Trophoblast cell (in vitro differentiated cells and primary cell): ENCODE measurements at regions not wholly inside any gene's neighbourhood (a gene's known extent, or its start where the extent isn't known, plus 50 kb on each side); places are given as distances from the start of the nearest gene placed in this dataset.

Experiments
- DNase-seq, 2 donors: peaks; one replicate each; pipeline ENCODE4 v3.0.0-alpha.2; 2016
- H2AFZ ChIP-seq: 2 replicates; pipeline ENCODE4 v1.6.1; 2013; ENCODE audit warnings: low read length, moderate library complexity, mild to moderate bottlenecking; ENCODE audit not compliant: insufficient read depth, poor library complexity
- H2AK5ac ChIP-seq: 2 replicates; pipeline ENCODE4 v1.6.1; 2013; ENCODE audit warnings: mild to moderate bottlenecking, low read length
- H2BK120ac ChIP-seq: 2 replicates; pipeline ENCODE4 v1.6.1; 2013; ENCODE audit warnings: low read length, mild to moderate bottlenecking, moderate library complexity; ENCODE audit not compliant: insufficient read depth, poor library complexity
- H2BK12ac ChIP-seq: 2 replicates; pipeline ENCODE4 v1.6.1; 2013; ENCODE audit warnings: mild to moderate bottlenecking, low read length, moderate library complexity
- H2BK5ac ChIP-seq: 2 replicates; pipeline ENCODE4 v1.6.1; 2013; ENCODE audit warnings: low read length, low read depth, moderate library complexity, mild to moderate bottlenecking; ENCODE audit not compliant: poor library complexity
- H3K14ac ChIP-seq: 2 replicates; pipeline ENCODE4 v1.6.1; 2013; ENCODE audit warnings: mild to moderate bottlenecking, low read length
- H3K18ac ChIP-seq: 2 replicates; pipeline ENCODE4 v1.6.1; 2013; ENCODE audit warnings: mild to moderate bottlenecking, low read length
- H3K23ac ChIP-seq: 2 replicates; pipeline ENCODE4 v1.6.1; 2013; ENCODE audit warnings: low read length
- H3K27ac ChIP-seq: 2 replicates; pipeline ENCODE4 v1.5.1; 2013; ENCODE audit warnings: low read depth, mild to moderate bottlenecking, inconsistent platforms, low read length, moderate library complexity
- H3K27me3 ChIP-seq: 2 replicates; pipeline ENCODE4 v1.6.1; 2013; ENCODE audit warnings: inconsistent platforms, mild to moderate bottlenecking, low read length, moderate library complexity; ENCODE audit not compliant: insufficient read depth
- H3K36me3 ChIP-seq, 2 experiments: 1 replicate in 1 of 2; 2 replicates in 1 of 2; pipeline ENCODE4 v1.6.1; 2013; ENCODE audit warnings: low read length in 2 of 2, mild to moderate bottlenecking in 2 of 2, moderate library complexity in 1 of 2; ENCODE audit not compliant: insufficient read depth in 2 of 2, control insufficient read depth in 1 of 2
- H3K4ac ChIP-seq: 2 replicates; pipeline ENCODE4 v1.6.1; 2013; ENCODE audit warnings: low read depth, mild to moderate bottlenecking, low read length, moderate library complexity
- H3K4me1 ChIP-seq, 2 experiments: 1 replicate in 1 of 2; 2 replicates in 1 of 2; pipeline ENCODE4 v1.6.1; 2013; ENCODE audit warnings: low read length in 2 of 2, mild to moderate bottlenecking in 2 of 2, moderate library complexity in 1 of 2; ENCODE audit not compliant: insufficient read depth in 2 of 2, control insufficient read depth in 1 of 2
- H3K4me2 ChIP-seq: 2 replicates; pipeline ENCODE4 v1.6.1; 2013; ENCODE audit warnings: inconsistent platforms, mild to moderate bottlenecking, low read length, moderate library complexity
- H3K4me3 ChIP-seq: 2 replicates; pipeline ENCODE4 v1.5.1; 2013; ENCODE audit warnings: mild to moderate bottlenecking, low read depth, low read length, inconsistent platforms
- H3K79me1 ChIP-seq: one replicate; pipeline ENCODE4 v1.6.1; 2013; ENCODE audit warnings: low read length
- H3K79me2 ChIP-seq: 2 replicates; pipeline ENCODE4 v1.6.1; 2013; ENCODE audit warnings: low read length, mild to moderate bottlenecking; ENCODE audit not compliant: control insufficient read depth, insufficient read depth, poor library complexity
- H3K9ac ChIP-seq: 2 replicates; pipeline ENCODE4 v1.6.1; 2013; ENCODE audit warnings: mild to moderate bottlenecking, low read length
- H3K9me3 ChIP-seq: 2 replicates; pipeline ENCODE4 v1.6.1; 2013; ENCODE audit warnings: low read depth, mild to moderate bottlenecking, control low read depth, inconsistent platforms, low read length; ENCODE audit not compliant: insufficient read depth
- H4K12ac ChIP-seq: 2 replicates; pipeline ENCODE4 v1.6.1; 2013; ENCODE audit warnings: low read depth, mild to moderate bottlenecking, low read length, moderate library complexity
- H4K8ac ChIP-seq: 2 replicates; pipeline ENCODE4 v1.6.1; 2013; ENCODE audit warnings: low read depth, mild to moderate bottlenecking, low read length, moderate library complexity
- H4K91ac ChIP-seq: one replicate; pipeline ENCODE4 v1.6.1; 2013; ENCODE audit warnings: low read depth, mild to moderate bottlenecking, low read length, moderate library complexity
- WGBS: extraction: QIAGEN DNeasy Blood & Tissue Kit; methylation state at CpG from one replicate; pipeline ENCODE4 v1.1.7; 2013; ENCODE audit warnings: missing lambda C conversion rate; ENCODE audit not compliant: insufficient read length, insufficient coverage; ENCODE audit errors: extremely low coverage; 5-methylcytosine and 5-hydroxymethylcytosine counted together

DNA sequence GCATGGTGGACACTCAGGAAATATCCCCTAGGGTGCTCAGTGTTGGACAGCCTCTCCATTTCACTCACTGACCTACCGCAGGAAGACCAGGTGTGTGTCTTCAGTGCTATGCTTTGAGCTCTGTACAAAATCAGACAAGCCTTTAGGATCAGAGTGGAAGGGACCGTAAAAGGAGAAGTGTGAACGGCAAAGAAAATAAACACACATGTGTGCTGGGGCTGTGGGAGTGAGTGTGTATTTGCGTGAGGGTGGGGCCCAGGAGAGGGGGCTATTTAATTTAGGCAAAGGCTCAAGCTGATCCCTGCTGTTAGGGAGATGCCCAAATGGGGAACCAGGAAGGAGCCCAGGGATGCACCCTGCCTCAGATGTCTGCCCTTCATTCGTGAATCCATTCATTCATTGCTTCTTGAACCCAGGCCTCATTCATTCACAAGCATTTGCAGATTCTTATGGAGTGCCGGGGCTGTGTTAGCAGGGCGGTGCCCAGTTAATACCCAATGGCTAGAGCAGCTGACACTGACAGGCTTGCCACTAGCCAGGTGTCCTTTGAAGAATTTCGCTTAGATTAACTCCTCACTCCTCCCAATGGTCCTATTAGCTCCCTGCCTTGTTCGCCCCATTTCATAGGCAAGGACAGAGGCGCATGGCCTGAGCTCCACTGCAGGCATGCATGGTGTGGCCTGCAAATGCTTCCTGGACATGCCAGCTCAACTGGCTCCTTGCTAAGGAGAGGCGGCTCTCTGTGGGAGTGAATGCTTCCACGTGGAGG is 296.7 kb upstream of the FOXF1 start:
- DNase-seq, result no peak
- Histone ChIP-seq H2AFZ (no peak overlapping the region), H3K9ac (no peak overlapping the region), H2BK120ac (no peak overlapping the region), H3K23ac (no peak overlapping the region), H3K4ac (no peak overlapping the region), H3K27me3 (no peaks in the 10 kb centered on the region), H3K14ac (no peak overlapping the region), H3K4me1 (no peaks in the 10 kb centered on the region), H4K12ac (no peak overlapping the region), H2BK12ac (no peak overlapping the region), H3K36me3 (no peaks in the 10 kb centered on the region), H3K4me2 (no peak overlapping the region), H3K79me2 (no peaks in the 10 kb centered on the region), H3K27ac (no peak overlapping the region), H2AK5ac (no peak overlapping the region), H3K18ac (no peak overlapping the region), H4K91ac (no peak overlapping the region), H3K9me3 (peaks cover 10% of the 10 kb centered on the region), H4K8ac (no peak overlapping the region), H3K79me1 (no peaks in the 10 kb centered on the region), H2BK5ac (no peak overlapping the region), H3K4me3 (no peak overlapping the region)
- no CpG with 5 or more reads among the region's 12 CpGs for whole genome bisulfite sequencing

DNA sequence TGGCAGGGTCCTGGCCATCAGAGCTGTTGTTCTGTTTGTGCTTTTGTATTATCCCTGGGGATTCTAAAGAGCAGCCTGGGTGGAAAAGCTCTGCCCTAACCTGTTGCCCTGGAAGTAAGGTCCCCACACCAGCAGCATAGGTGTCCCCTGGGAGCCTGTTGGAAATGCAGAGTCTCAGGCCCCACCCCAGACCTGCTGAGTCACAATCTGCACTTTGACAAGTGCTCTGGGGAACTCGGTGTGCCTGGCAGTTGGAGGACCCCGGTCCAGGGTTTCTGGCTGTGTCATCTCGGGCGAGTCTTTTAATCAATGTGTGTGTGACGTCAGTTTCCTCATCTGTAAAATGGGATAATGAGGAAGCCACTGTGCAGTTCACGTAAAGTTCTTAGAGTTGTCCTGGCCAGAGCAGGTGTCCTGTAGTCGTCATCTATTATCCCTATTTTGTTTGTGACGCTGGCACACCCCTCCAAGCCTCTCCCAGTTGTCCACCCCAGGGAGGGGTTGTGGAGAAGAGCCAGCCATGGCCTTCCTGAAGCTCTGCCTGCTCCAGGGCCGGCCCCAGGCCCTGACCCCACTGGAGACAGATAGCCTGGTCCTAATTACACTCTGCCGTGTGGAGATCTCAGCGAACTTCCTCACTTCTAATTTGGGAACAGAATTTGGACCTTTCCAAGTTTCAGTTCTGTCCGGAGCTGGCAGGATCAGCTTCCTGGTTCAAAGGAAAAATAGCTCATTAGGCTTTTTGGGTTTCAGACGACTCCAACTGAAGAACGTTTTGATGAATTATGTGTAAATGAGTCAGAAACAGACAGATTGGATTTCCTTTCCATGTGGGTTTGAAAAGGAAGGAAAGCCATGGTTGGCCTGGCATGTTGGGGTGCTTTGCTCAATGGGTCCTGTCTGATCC is 295.7 kb upstream of the FOXF1 start:
- Histone ChIP-seq H3K27ac (no peak overlapping the region), H3K4me2 (no peak overlapping the region), H3K36me3 (no peaks in the 10 kb centered on the region), H3K79me2 (no peaks in the 10 kb centered on the region), H2BK120ac (no peak overlapping the region), H3K14ac (no peak overlapping the region), H3K4me1 (no peaks in the 10 kb centered on the region), H4K12ac (no peak overlapping the region), H3K4ac (no peak overlapping the region), H3K23ac (no peak overlapping the region), H3K9me3 (peaks cover 10% of the 10 kb centered on the region), H3K9ac (no peak overlapping the region), H3K18ac (no peak overlapping the region), H3K79me1 (no peaks in the 10 kb centered on the region), H2BK5ac (no peak overlapping the region), H3K27me3 (no peaks in the 10 kb centered on the region), H4K8ac (no peak overlapping the region), H2AFZ (no peak overlapping the region), H2BK12ac (no peak overlapping the region), H4K91ac (no peak overlapping the region), H3K4me3 (no peak overlapping the region), H2AK5ac (no peak overlapping the region)
- no CpG with 5 or more reads among the region's 14 CpGs for WGBS
- DNase-seq, result no peak

DNA sequence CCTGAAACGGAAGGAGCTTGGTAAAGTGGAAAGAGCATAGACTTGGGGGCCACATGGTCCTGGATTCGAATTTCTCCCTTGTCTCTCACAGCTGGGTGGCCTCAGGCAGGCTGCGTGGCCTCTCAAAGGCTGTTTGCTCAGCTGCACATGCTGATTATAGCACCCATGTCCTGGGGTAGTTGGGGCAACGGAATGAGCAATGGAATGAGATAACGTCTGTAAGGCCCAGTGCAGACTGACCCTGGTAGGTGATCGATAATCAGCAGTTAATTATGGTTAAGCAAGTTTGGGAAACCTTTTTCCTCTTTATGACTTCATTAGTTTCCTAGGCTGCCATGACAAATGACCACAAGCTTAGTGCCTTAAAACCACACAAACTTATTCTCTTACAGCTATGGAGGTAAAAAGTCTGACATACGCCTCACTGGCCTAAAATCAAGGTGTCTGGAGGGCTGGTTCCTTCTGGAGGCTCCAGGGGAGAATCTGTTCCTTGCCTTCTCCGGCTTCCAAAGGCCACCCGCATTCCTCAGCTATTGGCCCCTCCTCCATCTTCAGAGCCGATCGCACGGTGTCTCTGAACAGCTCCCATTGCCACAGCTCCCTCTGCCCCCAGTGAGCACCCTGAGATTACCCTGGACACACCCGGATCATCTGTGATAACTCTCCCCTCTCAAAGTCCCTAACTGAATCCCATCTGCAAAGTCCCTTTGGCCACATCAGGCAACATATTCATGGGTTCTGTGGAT is 294.9 kb upstream of the FOXF1 start:
- Histone ChIP-seq H3K18ac (no peak overlapping the region), H4K12ac (no peak overlapping the region), H3K9me3 (peaks cover 9% of the 10 kb centered on the region), H2BK5ac (no peak overlapping the region), H3K36me3 (no peaks in the 10 kb centered on the region), H3K9ac (no peak overlapping the region), H3K4me2 (no peak overlapping the region), H3K79me1 (no peaks in the 10 kb centered on the region), H3K27me3 (no peaks in the 10 kb centered on the region), H3K4me1 (no peaks in the 10 kb centered on the region), H3K4ac (no peak overlapping the region), H3K79me2 (no peaks in the 10 kb centered on the region), H2BK12ac (no peak overlapping the region), H3K14ac (no peak overlapping the region), H4K8ac (no peak overlapping the region), H3K4me3 (no peak overlapping the region), H2AK5ac (no peak overlapping the region), H3K27ac (no peak overlapping the region), H2BK120ac (no peak overlapping the region), H3K23ac (no peak overlapping the region), H2AFZ (no peak overlapping the region), H4K91ac (no peak overlapping the region)
- no peak for DNase-seq
- WGBS, result no CpG with 5 or more reads among the region's 13 CpGs

DNA sequence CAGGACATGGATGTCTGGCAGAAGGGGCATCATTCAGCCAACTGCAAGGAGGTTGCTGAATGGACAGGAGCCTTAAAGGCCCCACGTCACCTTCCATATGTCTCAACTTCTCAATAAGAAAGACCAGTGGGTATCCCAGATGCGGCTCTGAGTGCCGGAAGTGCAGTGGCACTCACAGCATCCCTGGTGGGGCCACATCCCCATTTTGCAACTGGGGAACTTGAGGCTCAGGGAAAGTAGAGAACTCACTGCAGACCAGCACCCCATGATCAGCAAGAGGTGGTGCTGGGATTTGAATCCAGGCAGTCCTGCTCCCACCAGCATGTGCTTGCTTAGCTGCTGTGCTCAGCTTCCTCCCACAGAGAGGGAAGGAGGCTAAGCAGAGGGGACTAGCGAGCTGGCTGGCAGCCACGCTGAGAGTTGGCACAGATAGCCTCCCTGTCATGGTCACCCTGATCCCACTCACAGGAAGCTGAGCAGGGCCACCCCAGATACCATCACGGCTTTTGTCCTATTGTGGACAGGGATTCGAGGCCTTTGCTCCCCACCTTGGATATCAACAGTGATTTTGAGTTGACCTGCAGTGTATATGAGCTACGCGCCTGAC is 294.2 kb upstream of the FOXF1 start:
- Histone ChIP-seq H2AFZ (no peak overlapping the region), H3K4me1 (no peaks in the 10 kb centered on the region), H4K91ac (no peak overlapping the region), H3K9me3 (peaks cover 7% of the 10 kb centered on the region), H3K79me2 (no peaks in the 10 kb centered on the region), H3K18ac (no peak overlapping the region), H3K23ac (no peak overlapping the region), H3K14ac (no peak overlapping the region), H3K79me1 (no peaks in the 10 kb centered on the region), H4K8ac (no peak overlapping the region), H3K27ac (no peak overlapping the region), H2BK5ac (no peak overlapping the region), H3K9ac (no peak overlapping the region), H3K27me3 (no peaks in the 10 kb centered on the region), H2BK120ac (no peak overlapping the region), H3K4me3 (no peak overlapping the region), H4K12ac (no peak overlapping the region), H2AK5ac (no peak overlapping the region), H2BK12ac (no peak overlapping the region), H3K4ac (no peak overlapping the region), H3K36me3 (no peaks in the 10 kb centered on the region), H3K4me2 (no peak overlapping the region)
- no CpG with 5 or more reads among the region's 9 CpGs for WGBS
- DNase-seq, result no peak
